ENCODE measurements at regions not wholly inside any gene's neighbourhood (a gene's known extent, or its start where the extent isn't known, plus 50 kb on each side); places are given as distances from the start of the nearest gene placed in this dataset.

GRCh38 chr12:112627851-112628250 is 163.7 kb upstream of the RPH3A start:
- TF ChIP-seq CTCF (conservative IDR thresholded peaks at IDR 0.05) (no peak), EZH2 (IDR thresholded peaks at IDR 0.05; ENCODE audit: low read depth) (no peak)

Data from PC-9 (cell line).